ENCODE measurements at regions not wholly inside any gene's neighbourhood (a gene's known extent, or its start where the extent isn't known, plus 50 kb on each side); places are given as distances from the start of the nearest gene placed in this dataset.

GRCh38 chr2:143835481-143835880 is 684.4 kb downstream of the ZEB2 start (continued):
- TF ChIP-seq ZBTB33 (CRISPR knock-in tag; IDR thresholded peaks at IDR 0.05) (no peak), POLR2H (tag; IDR thresholded peaks at IDR 0.05; ENCODE audit: low read depth) (no peak), ZNF277 (CRISPR knock-in tag; IDR thresholded peaks at IDR 0.05; ENCODE audit: borderline replicate concordance) (no peak), HDGF (IDR thresholded peaks at IDR 0.05) (no peak), GTF2B (IDR thresholded peaks at IDR 0.05; ENCODE audit: extremely low read depth, insufficient read length) (no peak), THRB (CRISPR knock-in tag; conservative IDR thresholded peaks at IDR 0.05) (no peak)
